HCT116 (cell line): ENCODE measurements at regions not wholly inside any gene's neighbourhood (a gene's known extent, or its start where the extent isn't known, plus 50 kb on each side); places are given as distances from the start of the nearest gene placed in this dataset.

Source experiments
- ATAC-seq: fragments of 200-7000 bp; cut with Tn5 transposase; 2 replicates; pipeline ENCODE4 v1.9.1; 2020; ENCODE audit warnings: mild to moderate bottlenecking, moderate library complexity
- BruUV-seq: library from RNA; stranded (reverse); fragments of 400-500 nt; replicated peaks from 2 replicates; lab custom pipeline; 2021; lab: Mats Ljungman, UMichigan
- CTCF ChIA-PET: fragments of 300-600 bp; sonication (Branson Sonifier 250); formaldehyde crosslinking; loops from one replicate; lab custom pipeline; 2021; ENCODE audit warnings: antibody characterized with exemption; lab: Charles Lee
- POLR2A ChIA-PET: fragments of 300-600, 350-600 bp; sonication (Branson Sonifier 250); formaldehyde crosslinking; loops from one replicate; lab custom pipeline; 2021; ENCODE audit warnings: antibody characterized with exemption; lab: Charles Lee
- RAD21 ChIA-PET, 2 experiments: fragments of 300-600 bp; sonication (Branson Sonifier 250); formaldehyde crosslinking; loops; one replicate each; lab custom pipeline; 2023; ENCODE audit warnings: low total read pairs in 2 of 2; ENCODE audit not compliant: uncharacterized antibody in 2 of 2, unreplicated experiment in 2 of 2, low non-redundant PET in 1 of 2; lab: Charles Lee
- DNase-seq: peaks from one replicate; pipeline ENCODE4 v3.0.0-alpha.2; 2010; ENCODE audit warnings: low read depth, low spot score
- H2AFZ ChIP-seq: fragments of 200-600 bp; shearing (Covaris generic), sonication (generic); 2 replicates; pipeline ENCODE4 v1.6.1; 2017; ENCODE audit warnings: low read depth, mixed run types, mixed read lengths, antibody characterized with exemption, low read length; ENCODE audit not compliant: poor library complexity, severe bottlenecking
- H3K27ac ChIP-seq: 2 replicates; pipeline ENCODE4 v1.5.1; 2012; ENCODE audit warnings: low read depth, low read length
- H3K27me3 ChIP-seq: fragments of 200-600 bp; sonication (generic); 2 replicates; pipeline ENCODE4 v1.6.1; 2016; ENCODE audit warnings: mixed run types, low read length, mixed read lengths; ENCODE audit not compliant: insufficient read depth
- H3K36me3 ChIP-seq, 2 experiments: fragments of 200-500 bp in 1 of 2; fragments of 200-600 bp in 1 of 2; sonication (Bioruptor generic) in 1 of 2; sonication (generic) in 1 of 2; 2 replicates each; pipeline versions ENCODE4 v1.5.1 to v1.6.1; 2014 to 2016; ENCODE audit warnings: low read length in 2 of 2, inconsistent platforms in 1 of 2, mixed read lengths in 1 of 2, mixed run types in 1 of 2; ENCODE audit not compliant: insufficient read depth in 2 of 2, control insufficient read depth in 1 of 2
- H3K4me1 ChIP-seq, 2 experiments: fragments of 200-600 bp in 1 of 2; sonication (generic) in 1 of 2; 2 replicates each; pipeline versions ENCODE4 v1.5.1 to v1.6.1; 2012 to 2017; ENCODE audit warnings: low read length in 2 of 2, inconsistent platforms in 1 of 2, mild to moderate bottlenecking in 1 of 2, mixed read lengths in 1 of 2, mixed run types in 1 of 2, moderate library complexity in 1 of 2; ENCODE audit not compliant: insufficient read depth in 2 of 2, control insufficient read depth in 1 of 2
- H3K4me2 ChIP-seq: fragments of 200-600 bp; sonication (generic); 2 replicates; pipeline ENCODE4 v1.6.1; 2017; ENCODE audit warnings: mixed run types, low read length, mixed read lengths
- H3K4me3 ChIP-seq, 2 experiments: fragments of 200-600 bp in 1 of 2; sonication (generic) in 1 of 2; replicated peaks in 1 of 2; 2 replicates each; pipeline ENCODE4 v1.5.1; 2011 to 2016; ENCODE audit warnings: low read length in 2 of 2, control low read depth in 1 of 2, low read depth in 1 of 2, mild to moderate bottlenecking in 1 of 2, mixed read lengths in 1 of 2, mixed run types in 1 of 2
- H3K79me2 ChIP-seq: fragments of 200-600 bp; sonication (generic); 2 replicates; pipeline ENCODE4 v1.6.1; 2017; ENCODE audit warnings: mild to moderate bottlenecking, mixed run types, low read length, moderate library complexity, mixed read lengths; ENCODE audit not compliant: insufficient read depth
- H3K9ac ChIP-seq: fragments of 200-600 bp; sonication (generic); 2 replicates; pipeline ENCODE4 v1.6.1; 2016; ENCODE audit warnings: low read length, mixed read lengths
- H3K9me2 ChIP-seq: fragments of 200-600 bp; sonication (generic), shearing (Covaris generic); 2 replicates; pipeline ENCODE4 v1.6.1; 2017; ENCODE audit warnings: mixed run types, mild to moderate bottlenecking, moderate library complexity; ENCODE audit not compliant: insufficient read depth
- H3K9me3 ChIP-seq, 2 experiments: fragments of 200-500 bp in 1 of 2; fragments of 200-600 bp in 1 of 2; sonication (Bioruptor generic) in 1 of 2; sonication (generic) in 1 of 2; 2 replicates each; pipeline ENCODE4 v1.6.1; 2014 to 2017; ENCODE audit warnings: low read length in 2 of 2, mixed read lengths in 2 of 2, inconsistent platforms in 1 of 2, low read depth in 1 of 2, mild to moderate bottlenecking in 1 of 2, mixed run types in 1 of 2, moderate library complexity in 1 of 2; ENCODE audit not compliant: control insufficient read depth in 1 of 2, insufficient read depth in 1 of 2
- H4K20me1 ChIP-seq: fragments of 200-600 bp; sonication (generic), shearing (Covaris generic); 2 replicates; pipeline ENCODE4 v1.6.1; 2017; ENCODE audit warnings: mixed run types, mild to moderate bottlenecking, moderate library complexity; ENCODE audit not compliant: insufficient read depth
- ATF3 ChIP-seq: IDR thresholded peaks from 2 replicates; pipeline ENCODE4 v1.6.1; 2012
- CBX3 ChIP-seq: IDR thresholded peaks from 2 replicates; pipeline ENCODE4 v1.6.1; 2012; ENCODE audit warnings: low read depth
- EGR1 ChIP-seq: IDR thresholded peaks from 2 replicates; pipeline ENCODE4 v1.6.1; 2012; ENCODE audit warnings: low read depth
- ELF1 ChIP-seq: IDR thresholded peaks from 2 replicates; pipeline ENCODE4 v1.6.1; 2012; ENCODE audit warnings: low read depth, borderline replicate concordance
- MAX ChIP-seq: IDR thresholded peaks from 2 replicates; pipeline ENCODE4 v1.6.1; 2012
- POLR2AphosphoS5 ChIP-seq: IDR thresholded peaks from 2 replicates; pipeline ENCODE4 v1.6.1; 2011; ENCODE audit warnings: mild to moderate bottlenecking, low read depth, low read length, moderate library complexity
- SP1 ChIP-seq: IDR thresholded peaks from 2 replicates; pipeline ENCODE4 v1.6.1; 2012; ENCODE audit warnings: low read depth
- SRF ChIP-seq: IDR thresholded peaks from 2 replicates; pipeline ENCODE4 v1.6.1; 2012; ENCODE audit warnings: low read depth
- TCF7L2 ChIP-seq: IDR thresholded peaks from 2 replicates; pipeline ENCODE4 v1.7.0; 2011; ENCODE audit warnings: borderline replicate concordance, inconsistent platforms; ENCODE audit not compliant: insufficient read depth, insufficient read length; ENCODE audit errors: extremely low read depth
- YY1 ChIP-seq: IDR thresholded peaks from 2 replicates; pipeline ENCODE4 v1.6.1; 2011; ENCODE audit warnings: low read length, low read depth, moderate library complexity, mild to moderate bottlenecking; ENCODE audit not compliant: insufficient replicate concordance; ENCODE audit errors: extremely low read depth
- ZBTB33 ChIP-seq: IDR thresholded peaks from 2 replicates; pipeline ENCODE4 v1.6.1; 2011; ENCODE audit warnings: mild to moderate bottlenecking, low read length, moderate library complexity; ENCODE audit not compliant: insufficient replicate concordance; ENCODE audit errors: extremely low read depth
- ZNF274 ChIP-seq: fragments of 200-500 bp; sonication (Bioruptor generic); IDR thresholded peaks from 2 replicates; pipeline ENCODE4 v1.6.1; 2014; ENCODE audit warnings: mild to moderate bottlenecking, low read depth, low read length, inconsistent platforms
- intact Hi-C: fragments of 100-400 bp; cut with micrococcal nuclease; formaldehyde crosslinking; loops from 2 replicates; pipeline ENCODE4 v1.10.0; 2022

GRCh38 chr3:90129730-90130129 lies 1022.3 kb downstream of the EPHA3 start:
- Histone ChIP-seq H3K4me1 (no peaks in the 10 kb centered on the region), H4K20me1 (no peaks in the 10 kb centered on the region), H3K4me3 (no peak overlapping the region), H3K4me2 (no peak overlapping the region)
- CTCF ChIA-PET: no interaction called here
- intact Hi-C loops: no loop called here
- no TSS peak for BruUV-seq
- no peak for DNase-seq
- no peak for TF ChIP-seq POLR2AphosphoS5
- no peak for TF ChIP-seq ZBTB33
- TF ChIP-seq ELF1: no peak
- no peak for TF ChIP-seq ZNF274
- no peak for TF ChIP-seq YY1
- no peak for TF ChIP-seq EGR1
- no peak for TF ChIP-seq SRF
- no peak for TF ChIP-seq ATF3
- TF ChIP-seq, all 23 proteins: peak for 0
- Histone ChIP-seq H3K36me3 (no peaks in the 10 kb centered on the region), H2AFZ (no peak overlapping the region), H3K27me3 (no peaks in the 10 kb centered on the region), H3K9me3 (peaks cover 4 to 9% of the 10 kb centered on the region in 2 experiments; a peak in 3 of 4 replicates), H3K9me2 (no peaks in the 10 kb centered on the region), H3K9ac (no peak overlapping the region), H3K27ac (no peak overlapping the region), H3K79me2 (no peaks in the 10 kb centered on the region)
- no peak for ATAC-seq
- ChIA-PET RAD21 (no interaction called here), POLR2A (no interaction called here)

GRCh38 chr3:90132197-90132596 lies 1024.8 kb downstream of the EPHA3 start:
- RAD21 ChIA-PET: no interaction called here
- no peaks in the 10 kb centered on the region for H3K36me3 ChIP-seq
- CTCF ChIA-PET: no interaction called here
- TF ChIP-seq ZNF274: no peak
- TF ChIP-seq EGR1: no peak
- no peak for TF ChIP-seq POLR2AphosphoS5
- no peak for TF ChIP-seq CBX3
- no peak for TF ChIP-seq MAX
- TF ChIP-seq SP1: no peak
- no peak for TF ChIP-seq ZBTB33
- no peak for TF ChIP-seq TCF7L2
- no peak for TF ChIP-seq ATF3

More at GRCh38 chr3:90132197-90132596, 1024.8 kb downstream of the EPHA3 start:
- BruUV-seq: no TSS peak
- ATAC-seq: no peak
- POLR2A ChIA-PET: no interaction called here
- Histone ChIP-seq H3K4me2 (no peak overlapping the region), H3K9me2 (no peaks in the 10 kb centered on the region), H3K4me3 (no peak overlapping the region), H3K27ac (no peak overlapping the region), H4K20me1 (no peaks in the 10 kb centered on the region), H3K9ac (no peak overlapping the region), H3K9me3 (peaks cover 7 to 11% of the 10 kb centered on the region in 2 experiments; a peak in 3 of 4 replicates), H3K4me1 (no peaks in the 10 kb centered on the region), H2AFZ (no peak overlapping the region), H3K79me2 (no peaks in the 10 kb centered on the region), H3K27me3 (no peaks in the 10 kb centered on the region)
- intact Hi-C loops: no loop called here
- DNase-seq: no peak
